ENCODE measurements at regions not wholly inside any gene's neighbourhood (a gene's known extent, or its start where the extent isn't known, plus 50 kb on each side); places are given as distances from the start of the nearest gene placed in this dataset.

DNA sequence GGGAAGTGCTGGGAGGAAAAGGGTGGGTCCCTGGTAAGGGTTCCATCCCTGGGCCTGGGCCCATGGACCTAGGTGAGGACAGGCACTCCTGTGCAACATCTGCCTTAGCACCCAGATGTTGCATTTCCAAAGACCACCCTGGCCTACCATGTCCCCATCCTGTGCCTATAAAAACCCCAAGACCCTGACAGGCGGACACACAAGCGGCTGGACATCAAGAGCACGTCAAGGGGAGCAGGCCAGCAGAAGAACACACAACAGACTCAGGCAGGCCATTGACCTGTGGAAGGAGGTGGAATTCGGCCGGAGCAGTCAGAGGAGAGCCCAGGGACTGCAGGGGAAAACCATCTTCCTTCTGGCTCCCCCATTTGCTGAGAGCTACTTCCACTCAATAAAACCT is 937.8 kb upstream of the MANEA start:
- Histone ChIP-seq H3K4me1 (ENCODE audit: control insufficient read depth, insufficient read depth, low read length, poor library complexity, severe bottlenecking) (no peaks in the 10 kb centered on the region), H3K27ac (ENCODE audit: low read depth, low read length, severe bottlenecking) (no peak overlapping the region), H3K9me3 (ENCODE audit: control insufficient read depth, low read length) (no peaks in the 10 kb centered on the region), H3K4me3 (ENCODE audit: extremely low read depth, insufficient read depth, low read length, poor library complexity, severe bottlenecking) (no peak overlapping the region), H3K36me3 (ENCODE audit: control insufficient read depth, insufficient read depth, low read length) (no peaks in the 10 kb centered on the region)
- WGBS, 2 experiments (ENCODE audit: insufficient coverage in 2 of 2), result 68 to 100% methylated on average over 3 of the region's 5 CpGs

DNA sequence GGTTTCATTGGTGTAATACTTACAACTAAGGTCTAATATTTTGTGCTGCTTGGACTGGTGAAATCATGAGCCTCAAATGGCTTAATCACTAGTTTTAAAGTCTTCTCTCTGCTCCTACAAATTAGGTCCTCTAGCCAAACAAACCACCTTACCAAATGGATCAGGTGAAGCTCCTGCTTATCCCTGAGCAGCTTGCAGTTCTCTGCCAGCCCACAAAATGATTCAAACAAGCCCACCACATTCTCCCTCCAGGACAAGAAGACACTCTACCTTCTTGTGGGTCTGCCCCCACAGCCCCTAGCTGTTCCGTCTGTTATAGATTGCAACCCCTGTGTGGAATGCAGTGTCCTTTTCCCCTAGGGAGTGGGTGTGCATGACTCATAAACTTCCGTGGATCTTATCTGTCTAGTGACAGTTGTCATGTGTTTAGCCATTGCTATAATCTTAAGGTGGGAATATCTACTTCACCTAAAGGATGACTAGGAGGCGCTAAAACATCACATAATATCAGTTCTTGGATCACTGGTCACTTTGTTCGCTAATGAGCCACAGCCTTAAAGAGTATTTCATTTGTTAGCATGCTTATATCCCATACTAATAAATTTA is 940.5 kb upstream of the MANEA start:
- whole genome bisulfite sequencing, 2 experiments (ENCODE audit: insufficient coverage in 2 of 2), result no CpG with 5 or more reads among the region's 4 CpGs

DNA sequence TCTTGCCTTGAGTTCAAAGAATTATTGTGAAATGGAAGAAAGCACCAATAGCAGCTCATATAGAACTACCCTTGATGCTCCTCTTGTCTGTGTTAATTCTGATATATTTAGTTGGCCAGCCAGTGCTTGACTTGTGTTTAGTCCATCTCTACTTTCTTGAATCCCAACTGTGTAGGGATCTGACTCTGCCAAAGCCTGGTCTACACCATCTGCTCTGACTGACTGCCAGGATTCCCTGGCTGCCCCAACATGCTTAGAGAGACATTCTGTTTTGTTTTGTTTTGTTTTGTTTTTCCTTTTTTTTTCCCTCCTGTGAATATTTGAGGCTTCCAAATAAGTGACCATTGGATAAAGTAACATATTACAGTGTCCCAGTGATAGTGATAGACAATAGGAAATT is 953.7 kb upstream of the MANEA start:
- Histone ChIP-seq H3K9me3 (ENCODE audit: control insufficient read depth, low read length) (no peaks in the 10 kb centered on the region), H3K4me1 (ENCODE audit: control insufficient read depth, insufficient read depth, low read length, poor library complexity, severe bottlenecking) (no peaks in the 10 kb centered on the region), H3K4me3 (ENCODE audit: extremely low read depth, insufficient read depth, low read length, poor library complexity, severe bottlenecking) (no peak overlapping the region), H3K27ac (ENCODE audit: low read depth, low read length, severe bottlenecking) (no peak overlapping the region), H3K36me3 (ENCODE audit: control insufficient read depth, insufficient read depth, low read length) (no peaks in the 10 kb centered on the region)

More for the DNA sequence above, 940.5 kb upstream of the MANEA start:
- Histone ChIP-seq H3K4me1 (ENCODE audit: control insufficient read depth, insufficient read depth, low read length, poor library complexity, severe bottlenecking) (no peaks in the 10 kb centered on the region), H3K4me3 (ENCODE audit: extremely low read depth, insufficient read depth, low read length, poor library complexity, severe bottlenecking) (no peak overlapping the region), H3K36me3 (ENCODE audit: control insufficient read depth, insufficient read depth, low read length) (no peaks in the 10 kb centered on the region), H3K9me3 (ENCODE audit: control insufficient read depth, low read length) (no peaks in the 10 kb centered on the region), H3K27ac (ENCODE audit: low read depth, low read length, severe bottlenecking) (no peak overlapping the region)

DNA sequence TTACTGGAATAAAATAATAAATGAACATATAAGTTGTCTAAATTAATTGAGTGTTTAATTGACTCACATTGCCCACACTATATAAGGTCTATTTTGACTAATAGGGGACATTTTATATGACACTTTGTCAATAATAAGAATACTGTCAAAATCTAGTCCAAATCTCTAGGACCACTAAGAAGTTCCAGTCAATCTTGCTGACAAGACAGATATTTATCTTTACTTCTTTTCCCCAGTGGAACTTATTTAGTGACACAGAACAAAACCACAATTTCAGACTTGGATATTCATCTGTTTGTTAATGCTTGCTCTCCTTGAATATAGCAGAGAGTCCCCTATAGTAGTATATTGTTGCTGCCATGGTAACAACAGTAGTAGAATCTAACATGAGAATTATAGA is 954.6 kb upstream of the MANEA start:
- Histone ChIP-seq H3K9me3 (ENCODE audit: control insufficient read depth, low read length) (no peaks in the 10 kb centered on the region), H3K27ac (ENCODE audit: low read depth, low read length, severe bottlenecking) (no peak overlapping the region), H3K4me3 (ENCODE audit: extremely low read depth, insufficient read depth, low read length, poor library complexity, severe bottlenecking) (no peak overlapping the region)

DNA sequence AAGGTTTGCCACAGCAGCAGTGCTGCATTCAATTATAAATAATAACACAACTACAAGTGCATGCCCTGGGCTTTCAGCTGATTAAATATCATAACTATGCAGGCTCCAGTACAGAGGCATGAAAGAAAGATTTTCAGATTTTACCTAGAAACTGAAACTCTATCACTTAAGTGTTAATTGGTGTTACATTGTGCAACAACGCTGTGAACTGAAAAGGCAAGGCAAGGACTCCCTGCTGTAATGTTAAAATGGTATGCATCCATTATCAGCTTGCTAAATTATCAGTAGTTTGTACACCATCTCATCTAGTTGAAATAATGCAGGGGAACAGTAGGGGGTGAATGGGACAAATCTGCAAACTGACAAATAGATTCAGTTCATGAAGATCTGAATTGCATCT is 976.7 kb upstream of the MANEA start:
- Histone ChIP-seq H3K4me3 (ENCODE audit: extremely low read depth, insufficient read depth, low read length, poor library complexity, severe bottlenecking) (no peak overlapping the region), H3K36me3 (ENCODE audit: control insufficient read depth, insufficient read depth, low read length) (no peaks in the 10 kb centered on the region), H3K4me1 (ENCODE audit: control insufficient read depth, insufficient read depth, low read length, poor library complexity, severe bottlenecking) (no peaks in the 10 kb centered on the region), H3K9me3 (ENCODE audit: control insufficient read depth, low read length) (no peaks in the 10 kb centered on the region), H3K27ac (ENCODE audit: low read depth, low read length, severe bottlenecking) (no peak overlapping the region)
- no CpG with 5 or more reads among the region's 1 CpG for WGBS, 2 experiments (ENCODE audit: insufficient coverage in 2 of 2)

More for the DNA sequence above, 954.6 kb upstream of the MANEA start:
- Histone ChIP-seq H3K36me3 (ENCODE audit: control insufficient read depth, insufficient read depth, low read length) (no peaks in the 10 kb centered on the region), H3K4me1 (ENCODE audit: control insufficient read depth, insufficient read depth, low read length, poor library complexity, severe bottlenecking) (no peaks in the 10 kb centered on the region)

DNA sequence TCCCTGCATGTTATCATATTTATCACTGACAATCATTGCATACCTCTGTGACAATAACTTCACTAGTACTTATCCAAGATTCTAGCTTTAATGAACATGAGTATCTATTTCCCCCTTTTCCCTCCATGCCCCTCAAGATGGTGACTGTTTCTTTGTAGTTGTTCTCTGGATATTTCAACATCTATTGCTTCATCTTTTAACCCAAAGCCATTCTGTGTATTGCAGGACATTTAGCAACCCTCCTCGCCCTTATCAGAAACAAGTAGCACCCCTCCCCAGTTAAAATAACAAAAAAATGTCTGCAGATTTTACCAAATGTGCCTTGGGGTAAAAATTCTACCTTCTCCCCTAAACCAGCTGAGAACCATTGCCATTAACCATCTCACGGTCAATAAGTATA is 979.8 kb upstream of the MANEA start:
- Histone ChIP-seq H3K9me3 (ENCODE audit: control insufficient read depth, low read length) (no peaks in the 10 kb centered on the region), H3K4me3 (ENCODE audit: extremely low read depth, insufficient read depth, low read length, poor library complexity, severe bottlenecking) (no peak overlapping the region), H3K36me3 (ENCODE audit: control insufficient read depth, insufficient read depth, low read length) (no peaks in the 10 kb centered on the region), H3K4me1 (ENCODE audit: control insufficient read depth, insufficient read depth, low read length, poor library complexity, severe bottlenecking) (no peaks in the 10 kb centered on the region), H3K27ac (ENCODE audit: low read depth, low read length, severe bottlenecking) (no peak overlapping the region)
- no CpG with 5 or more reads among the region's 2 CpGs for WGBS, 2 experiments (ENCODE audit: insufficient coverage in 2 of 2)

DNA sequence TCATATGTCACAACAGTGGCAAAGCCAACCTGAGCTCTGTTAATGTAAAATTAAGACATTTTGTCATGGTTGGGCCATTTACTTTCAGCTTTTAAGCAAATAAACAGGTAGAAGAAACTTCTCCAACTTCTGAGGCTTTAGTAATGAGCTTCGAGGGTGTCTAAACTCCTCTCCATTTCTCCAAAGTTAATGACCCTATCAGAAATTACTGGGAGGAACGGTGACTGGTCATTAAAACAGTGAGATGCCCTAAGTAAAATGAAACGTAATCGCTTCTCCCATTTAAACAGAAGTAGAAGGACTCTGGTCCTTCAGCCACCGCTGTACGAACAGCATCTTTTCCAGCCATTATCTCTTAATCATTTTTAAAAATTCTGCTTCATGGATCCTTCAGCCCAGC is 986.9 kb upstream of the MANEA start:
- no peaks in the 10 kb centered on the region for H3K36me3 ChIP-seq (ENCODE audit: control insufficient read depth, insufficient read depth, low read length)
- H3K4me1 ChIP-seq (ENCODE audit: control insufficient read depth, insufficient read depth, low read length, poor library complexity, severe bottlenecking), result no peaks in the 10 kb centered on the region
- 93 to 95% methylated on average over 3 to 5 of the region's 6 CpGs for WGBS, 2 experiments (ENCODE audit: insufficient coverage in 2 of 2)
- H3K4me3 ChIP-seq (ENCODE audit: extremely low read depth, insufficient read depth, low read length, poor library complexity, severe bottlenecking), result no peak overlapping the region
- H3K9me3 ChIP-seq (ENCODE audit: control insufficient read depth, low read length), result no peaks in the 10 kb centered on the region
- H3K27ac ChIP-seq (ENCODE audit: low read depth, low read length, severe bottlenecking), result no peak overlapping the region

DNA sequence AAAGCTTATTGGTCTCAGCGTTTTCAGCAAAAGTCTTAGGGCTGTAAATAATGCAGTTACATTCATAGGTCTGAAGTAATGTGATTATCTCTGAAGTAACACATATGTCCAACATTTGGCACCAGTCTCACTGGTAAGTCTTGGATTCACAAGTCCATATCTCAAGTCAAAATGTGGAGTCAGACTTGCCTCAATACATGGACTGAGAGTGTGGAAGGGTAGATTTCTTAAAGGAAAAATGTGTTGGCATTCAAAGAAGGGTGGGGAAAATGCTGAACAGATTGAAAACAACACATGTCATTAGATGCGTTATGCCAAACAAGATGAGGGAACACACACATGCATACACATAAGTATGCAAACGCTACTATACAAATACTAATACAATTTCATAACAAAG is 989.0 kb upstream of the MANEA start:
- H3K9me3 ChIP-seq (ENCODE audit: control insufficient read depth, low read length), result no peaks in the 10 kb centered on the region
- no peak overlapping the region for H3K4me3 ChIP-seq (ENCODE audit: extremely low read depth, insufficient read depth, low read length, poor library complexity, severe bottlenecking)
- no peaks in the 10 kb centered on the region for H3K4me1 ChIP-seq (ENCODE audit: control insufficient read depth, insufficient read depth, low read length, poor library complexity, severe bottlenecking)
- no peak overlapping the region for H3K27ac ChIP-seq (ENCODE audit: low read depth, low read length, severe bottlenecking)
- no peaks in the 10 kb centered on the region for H3K36me3 ChIP-seq (ENCODE audit: control insufficient read depth, insufficient read depth, low read length)
- 86 to 100% methylated on average over 1 of the region's 3 CpGs for WGBS, 2 experiments (ENCODE audit: insufficient coverage in 2 of 2)

DNA sequence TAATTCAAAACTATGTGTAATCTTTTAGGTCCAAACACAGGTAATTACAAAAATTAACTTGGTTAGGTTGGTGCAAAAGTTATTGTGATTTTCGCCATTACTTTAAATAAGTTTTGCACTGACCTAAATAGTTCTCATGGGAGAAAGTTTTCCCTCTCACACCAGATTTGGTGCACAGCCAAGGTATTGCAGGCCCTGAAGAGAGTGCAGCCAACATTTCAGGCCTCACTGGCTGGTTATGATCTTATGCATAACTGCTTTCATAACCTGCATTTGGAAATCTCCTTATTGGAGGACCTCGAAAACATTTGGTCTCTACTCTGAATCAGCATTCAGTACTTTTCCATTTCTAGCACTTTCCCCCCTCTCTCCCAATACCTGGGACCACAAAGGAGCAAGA is 993.1 kb upstream of the MANEA start:
- Histone ChIP-seq H3K4me1 (ENCODE audit: control insufficient read depth, insufficient read depth, low read length, poor library complexity, severe bottlenecking) (no peaks in the 10 kb centered on the region), H3K9me3 (ENCODE audit: control insufficient read depth, low read length) (no peaks in the 10 kb centered on the region), H3K36me3 (ENCODE audit: control insufficient read depth, insufficient read depth, low read length) (no peaks in the 10 kb centered on the region), H3K27ac (ENCODE audit: low read depth, low read length, severe bottlenecking) (no peak overlapping the region), H3K4me3 (ENCODE audit: extremely low read depth, insufficient read depth, low read length, poor library complexity, severe bottlenecking) (no peak overlapping the region)
- WGBS, 2 experiments (ENCODE audit: insufficient coverage in 2 of 2), result 78 to 100% methylated on average over 1 to 2 of the region's 2 CpGs

DNA sequence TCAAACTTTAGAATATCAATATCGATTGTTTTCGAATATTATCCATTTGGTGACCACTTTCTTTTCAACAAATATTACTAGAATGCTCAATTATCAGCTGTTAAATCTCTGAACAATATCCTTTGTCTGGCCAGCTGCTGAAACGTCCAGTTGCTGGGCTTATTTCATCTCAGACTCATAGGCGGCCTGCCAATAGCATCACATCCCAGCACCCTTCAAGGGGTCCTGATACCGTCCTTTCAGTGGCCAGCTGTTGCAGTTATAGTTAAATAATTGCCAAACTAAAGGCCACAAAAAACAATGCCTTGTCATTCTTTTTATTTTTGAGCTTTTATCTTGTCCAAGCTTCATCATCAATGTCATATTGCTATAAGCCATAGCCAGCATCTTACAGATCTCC is 1006.8 kb upstream of the MANEA start:
- no peaks in the 10 kb centered on the region for H3K4me1 ChIP-seq (ENCODE audit: control insufficient read depth, insufficient read depth, low read length, poor library complexity, severe bottlenecking)
- WGBS, 2 experiments (ENCODE audit: insufficient coverage in 2 of 2), result 83 to 95% methylated on average over 4 to 5 of the region's 5 CpGs
- H3K9me3 ChIP-seq (ENCODE audit: control insufficient read depth, low read length), result no peaks in the 10 kb centered on the region
- H3K36me3 ChIP-seq (ENCODE audit: control insufficient read depth, insufficient read depth, low read length), result no peaks in the 10 kb centered on the region
- H3K4me3 ChIP-seq (ENCODE audit: extremely low read depth, insufficient read depth, low read length, poor library complexity, severe bottlenecking), result no peak overlapping the region
- H3K27ac ChIP-seq (ENCODE audit: low read depth, low read length, severe bottlenecking), result no peak overlapping the region

DNA sequence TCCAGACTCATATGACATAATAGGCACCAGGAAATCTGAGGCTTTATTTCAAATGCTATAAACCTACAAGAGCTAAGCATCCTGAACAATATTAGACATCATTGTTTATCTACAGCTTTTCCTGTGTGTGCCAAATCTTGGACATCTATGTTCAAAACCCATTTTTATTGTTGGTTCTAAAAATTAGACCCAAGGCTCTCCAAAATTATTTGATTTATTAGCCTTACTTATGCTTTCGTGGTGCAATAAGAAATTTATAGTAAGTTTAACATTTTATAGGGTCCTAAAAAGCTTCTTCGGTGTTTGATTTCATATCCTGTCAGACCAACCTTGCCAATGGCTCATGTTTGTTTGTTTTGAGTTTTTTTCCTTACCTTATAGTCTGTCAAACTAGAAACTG is 1014.5 kb upstream of the MANEA start:
- H3K4me3 ChIP-seq (ENCODE audit: extremely low read depth, insufficient read depth, low read length, poor library complexity, severe bottlenecking), result no peak overlapping the region
- WGBS, 2 experiments (ENCODE audit: insufficient coverage in 2 of 2), result 86% methylated on average over 1 of the region's 2 CpGs; no CpG with 5 or more reads in 1 of the 2 experiments
- H3K36me3 ChIP-seq (ENCODE audit: control insufficient read depth, insufficient read depth, low read length), result no peaks in the 10 kb centered on the region
- H3K9me3 ChIP-seq (ENCODE audit: control insufficient read depth, low read length), result no peaks in the 10 kb centered on the region
- H3K4me1 ChIP-seq (ENCODE audit: control insufficient read depth, insufficient read depth, low read length, poor library complexity, severe bottlenecking), result no peaks in the 10 kb centered on the region
- no peak overlapping the region for H3K27ac ChIP-seq (ENCODE audit: low read depth, low read length, severe bottlenecking)

Data from mesodermal cell (in vitro differentiated cells).